GM23248 (cell line): ENCODE measurements at regions not wholly inside any gene's neighbourhood (a gene's known extent, or its start where the extent isn't known, plus 50 kb on each side); places are given as distances from the start of the nearest gene placed in this dataset.

Experiments used
- DNase-seq: peaks from one replicate; pipeline ENCODE4 v3.0.0-alpha.2; 2015
- H2AFZ ChIP-seq: fragments of 200-600 bp; sonication (generic); 2 replicates; pipeline ENCODE4 v1.6.1; 2016; ENCODE audit warnings: antibody characterized with exemption
- H3F3A ChIP-seq: fragments of 200-600 bp; sonication (generic); 2 replicates; pipeline ENCODE4 v1.6.1; 2016; ENCODE audit warnings: mild to moderate bottlenecking, antibody characterized with exemption, mixed run types; ENCODE audit not compliant: insufficient read depth
- H3K27ac ChIP-seq: fragments of 200-600 bp; sonication (generic); 2 replicates; pipeline ENCODE4 v1.5.1; 2016; ENCODE audit warnings: mild to moderate bottlenecking
- H3K27me3 ChIP-seq: fragments of 200-600 bp; sonication (generic); replicated peaks from 2 replicates; pipeline ENCODE4 v1.6.1; 2016; ENCODE audit warnings: mild to moderate bottlenecking; ENCODE audit not compliant: insufficient read depth
- H3K36me3 ChIP-seq: fragments of 200-600 bp; sonication (generic); 2 replicates; pipeline ENCODE4 v1.6.1; 2016; ENCODE audit warnings: low read depth, mild to moderate bottlenecking
- H3K4me1 ChIP-seq: fragments of 200-600 bp; sonication (generic); 2 replicates; pipeline ENCODE4 v1.6.1; 2016; ENCODE audit warnings: mild to moderate bottlenecking; ENCODE audit not compliant: insufficient read depth
- H3K4me2 ChIP-seq: fragments of 200-600 bp; sonication (generic); one replicate; pipeline ENCODE4 v1.6.1; 2016; ENCODE audit warnings: mild to moderate bottlenecking; ENCODE audit not compliant: unreplicated experiment
- H3K4me3 ChIP-seq: fragments of 200-600 bp; sonication (generic); 2 replicates; pipeline ENCODE4 v1.5.1; 2016; ENCODE audit warnings: mild to moderate bottlenecking
- H3K79me2 ChIP-seq: fragments of 200-600 bp; sonication (generic); 2 replicates; pipeline ENCODE4 v1.6.1; 2016; ENCODE audit warnings: mild to moderate bottlenecking; ENCODE audit not compliant: insufficient read depth
- H3K9ac ChIP-seq: fragments of 200-600 bp; sonication (generic); 2 replicates; pipeline ENCODE4 v1.6.1; 2016; ENCODE audit warnings: mild to moderate bottlenecking
- H3K9me2 ChIP-seq: fragments of 200-600 bp; sonication (generic); 2 replicates; pipeline ENCODE4 v1.6.1; 2016; ENCODE audit warnings: mixed run types, mild to moderate bottlenecking, moderate library complexity; ENCODE audit not compliant: insufficient read depth
- H3K9me3 ChIP-seq: fragments of 200-600 bp; sonication (generic); one replicate; pipeline ENCODE4 v1.6.1; 2017; ENCODE audit warnings: low read depth
- H4K20me1 ChIP-seq: fragments of 200-600 bp; sonication (generic); 2 replicates; pipeline ENCODE4 v1.6.0; 2016; ENCODE audit not compliant: insufficient read depth
- EZH2 ChIP-seq: fragments of 200-600 bp; sonication (generic); IDR thresholded peaks from 2 replicates; pipeline ENCODE4 v1.6.1; 2018; ENCODE audit warnings: antibody characterized with exemption, mild to moderate bottlenecking; ENCODE audit not compliant: insufficient read depth, poor library complexity, severe bottlenecking
- EZH2phosphoT487 ChIP-seq: fragments of 200-600 bp; sonication (generic); IDR thresholded peaks from 2 replicates; pipeline ENCODE4 v1.6.1; 2018; ENCODE audit warnings: antibody characterized with exemption, moderate library complexity, mild to moderate bottlenecking, low read depth; ENCODE audit not compliant: insufficient read depth
- WGBS, 2 experiments: methylation state at CpG; one replicate each; pipeline ENCODE4 v1.1.6; 2015 to 2017; ENCODE audit warnings: low lambda C conversion rate in 2 of 2, low coverage in 1 of 2; ENCODE audit errors: missing lambda C conversion rate in 2 of 2; 5-methylcytosine and 5-hydroxymethylcytosine counted together
- in situ Hi-C: fragments of 300-500 bp; cut with MboI; formaldehyde crosslinking; loops from 2 replicates; pipeline ENCODE4 v1.15.0; 2020

DNA sequence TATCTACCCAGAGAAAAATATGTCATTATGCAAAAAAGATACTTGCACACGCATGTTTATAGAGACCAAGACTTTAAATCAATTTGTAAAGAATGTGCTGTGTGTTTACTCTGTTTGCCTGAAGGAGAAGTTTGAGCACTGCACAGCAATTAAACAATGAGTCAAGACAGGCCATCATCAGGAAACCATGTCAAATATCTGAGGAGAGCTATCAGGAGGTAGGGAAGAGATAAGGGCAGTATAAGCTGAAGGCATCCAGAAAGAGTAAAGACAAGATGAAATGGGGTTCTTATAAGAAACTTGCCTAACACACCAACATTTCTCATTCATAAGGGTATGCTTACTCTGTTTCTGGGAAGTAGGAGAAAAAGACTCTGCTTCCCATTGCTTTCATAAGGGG lies 405.8 kb upstream of the PTGER4 start:
- H2AFZ ChIP-seq = no peak overlapping the region
- no peak overlapping the region for H3K4me3 ChIP-seq
- no peak for DNase-seq
- no peaks in the 10 kb centered on the region for H3K9me2 ChIP-seq
- in situ Hi-C loops = no loop called here
- 76 to 91% methylated on average over 1 of the region's 1 CpG for WGBS, 2 experiments
- no peaks in the 10 kb centered on the region for H3F3A ChIP-seq
- H3K9me3 ChIP-seq = no peaks in the 10 kb centered on the region
- H4K20me1 ChIP-seq = no peaks in the 10 kb centered on the region
- H3K4me1 ChIP-seq = no peaks in the 10 kb centered on the region
- no peaks in the 10 kb centered on the region for H3K36me3 ChIP-seq
- 0 out of 2 replicates have a peak, but pooled peaks cover 8% of the 10 kb centered on the region for H3K27me3 ChIP-seq
- TF ChIP-seq EZH2phosphoT487 (no peak), EZH2 (no peak)
- no peaks in the 10 kb centered on the region for H3K79me2 ChIP-seq
- H3K9ac ChIP-seq = no peak overlapping the region
- H3K27ac ChIP-seq = no peak overlapping the region
- H3K4me2 ChIP-seq = no peak overlapping the region

GRCh38 chr5:40271476-40271875 lies 408.2 kb upstream of the PTGER4 start:
- TF ChIP-seq EZH2phosphoT487 (no peak), EZH2 (no peak)
- Histone ChIP-seq H2AFZ (no peak overlapping the region), H3K4me3 (no peak overlapping the region), H3K27ac (no peak overlapping the region), H3K27me3 (0 out of 2 replicates have a peak, but pooled peaks cover 8% of the 10 kb centered on the region), H3K36me3 (no peaks in the 10 kb centered on the region), H3K9ac (no peak overlapping the region), H3K79me2 (no peaks in the 10 kb centered on the region), H3K9me2 (no peaks in the 10 kb centered on the region), H3F3A (no peaks in the 10 kb centered on the region), H4K20me1 (no peaks in the 10 kb centered on the region), H3K9me3 (no peaks in the 10 kb centered on the region), H3K4me1 (no peaks in the 10 kb centered on the region), H3K4me2 (no peak overlapping the region)
- DNase-seq = no peak
- in situ Hi-C loops = no loop called here
- 53 to 70% methylated on average over 2 of the region's 2 CpGs for WGBS, 2 experiments

GRCh38 chr5:40270274-40270845 lies 409.4 kb upstream of the PTGER4 start:
- TF ChIP-seq EZH2 (no peak), EZH2phosphoT487 (no peak)
- Histone ChIP-seq H3K27me3 (0 out of 2 replicates have a peak, but pooled peaks cover 8% of the 10 kb centered on the region), H3K4me1 (no peaks in the 10 kb centered on the region), H3K9me2 (no peaks in the 10 kb centered on the region), H3K4me2 (no peak overlapping the region), H3K4me3 (no peak overlapping the region), H4K20me1 (no peaks in the 10 kb centered on the region), H3K79me2 (no peaks in the 10 kb centered on the region), H2AFZ (no peak overlapping the region), H3K27ac (no peak overlapping the region), H3K9me3 (no peaks in the 10 kb centered on the region), H3F3A (no peaks in the 10 kb centered on the region), H3K9ac (no peak overlapping the region), H3K36me3 (no peaks in the 10 kb centered on the region)
- in situ Hi-C loops = no loop called here
- no peak for DNase-seq
- 13 to 28% methylated on average over 2 of the region's 2 CpGs for WGBS, 2 experiments

DNA sequence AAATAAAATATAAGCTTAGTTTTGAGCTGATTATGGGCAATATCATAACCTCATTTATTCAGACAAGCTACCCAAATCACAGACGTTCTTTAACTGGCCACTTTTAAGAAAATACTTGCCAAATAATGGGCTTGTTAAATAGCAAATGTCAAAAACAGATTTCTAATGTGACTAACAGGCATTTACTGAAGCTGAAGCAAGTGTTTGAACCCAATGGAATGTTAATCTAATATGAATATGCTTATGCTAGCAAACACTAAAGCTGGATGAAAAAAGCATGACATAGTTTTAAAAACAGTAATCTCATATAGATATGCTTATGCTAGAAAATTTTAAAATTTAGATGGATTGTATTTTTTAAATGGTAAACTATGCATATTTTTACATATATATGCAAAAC lies 411.6 kb upstream of the PTGER4 start:
- Histone ChIP-seq H3K4me3 (no peak overlapping the region), H3K79me2 (no peaks in the 10 kb centered on the region), H2AFZ (no peak overlapping the region), H3K4me2 (no peak overlapping the region), H3K27ac (no peak overlapping the region), H3F3A (no peaks in the 10 kb centered on the region), H4K20me1 (no peaks in the 10 kb centered on the region), H3K9me3 (no peaks in the 10 kb centered on the region), H3K9me2 (no peaks in the 10 kb centered on the region), H3K27me3 (0 out of 2 replicates have a peak, but pooled peaks cover 8% of the 10 kb centered on the region), H3K4me1 (no peaks in the 10 kb centered on the region), H3K36me3 (no peaks in the 10 kb centered on the region), H3K9ac (no peak overlapping the region)
- TF ChIP-seq EZH2phosphoT487 = no peak
- no peak for TF ChIP-seq EZH2
- 10 to 19% methylated on average over 1 of the region's 1 CpG for WGBS, 2 experiments
- in situ Hi-C loops = no loop called here
- no peak for DNase-seq
